GM23338 (cell line): ENCODE measurements at regions not wholly inside any gene's neighbourhood (a gene's known extent, or its start where the extent isn't known, plus 50 kb on each side); places are given as distances from the start of the nearest gene placed in this dataset.

Experiments
- ATAC-seq: fragments of 200-7000 bp; cut with Tn5 transposase; 3 replicates; pipeline ENCODE4 v1.9.1; 2020
- DNase-seq: peaks from one replicate; pipeline ENCODE4 v3.0.0-alpha.2; 2015; ENCODE audit warnings: low spot score
- H2AFZ ChIP-seq: fragments of 200-600 bp; sonication (generic); 2 replicates; pipeline ENCODE4 v1.8.0; 2016; ENCODE audit warnings: antibody characterized with exemption, mild to moderate bottlenecking, moderate library complexity
- H3F3A ChIP-seq: fragments of 200-600 bp; sonication (generic); replicated peaks from 2 replicates; pipeline ENCODE4 v1.8.0; 2017; ENCODE audit warnings: antibody characterized with exemption, mixed run types, low read depth
- H3K27ac ChIP-seq: fragments of 200-600 bp; sonication (generic); 2 replicates; pipeline ENCODE4 v1.6.1; 2016; ENCODE audit warnings: low read depth
- H3K27me3 ChIP-seq: fragments of 200-600 bp; sonication (generic); 2 replicates; pipeline ENCODE4 v1.8.0; 2016; ENCODE audit warnings: mild to moderate bottlenecking, mixed run types, moderate library complexity; ENCODE audit not compliant: insufficient read depth
- H3K36me3 ChIP-seq: fragments of 200-600 bp; sonication (generic); 2 replicates; pipeline ENCODE4 v1.8.0; 2016; ENCODE audit warnings: mild to moderate bottlenecking; ENCODE audit not compliant: insufficient read depth
- H3K4me1 ChIP-seq: fragments of 200-600 bp; sonication (generic); 2 replicates; pipeline ENCODE4 v1.8.0; 2016; ENCODE audit warnings: mild to moderate bottlenecking, moderate library complexity; ENCODE audit not compliant: insufficient read depth
- H3K4me2 ChIP-seq: fragments of 200-600 bp; sonication (generic); 2 replicates; pipeline ENCODE4 v1.7.1; 2017; ENCODE audit warnings: mixed run types
- H3K4me3 ChIP-seq: fragments of 200-600 bp; sonication (generic); 2 replicates; pipeline ENCODE4 v1.6.1; 2016; ENCODE audit warnings: mixed run types
- H3K79me2 ChIP-seq: fragments of 200-600 bp; sonication (generic); replicated peaks from 2 replicates; pipeline ENCODE4 v1.8.0; 2017; ENCODE audit warnings: mild to moderate bottlenecking; ENCODE audit not compliant: insufficient read depth
- H3K9me2 ChIP-seq: fragments of 200-600 bp; sonication (generic); 2 replicates; pipeline ENCODE4 v1.8.0; 2017; ENCODE audit not compliant: insufficient read depth
- H4K20me1 ChIP-seq: fragments of 200-600 bp; sonication (generic); replicated peaks from 2 replicates; pipeline ENCODE4 v1.8.0; 2017; ENCODE audit warnings: mild to moderate bottlenecking; ENCODE audit not compliant: insufficient read depth
- H3K27ac Mint-ChIP-seq: 2 replicates; pipeline ENCODE4 v1.8.0; 2020; ENCODE audit warnings: inconsistent platforms, mild to moderate bottlenecking, moderate library complexity, mixed read lengths
- H3K27me3 Mint-ChIP-seq: 3 replicates; pipeline ENCODE4 v1.8.0; 2022; ENCODE audit warnings: low read depth, mild to moderate bottlenecking, moderate library complexity, mixed read lengths, inconsistent platforms; ENCODE audit not compliant: insufficient read depth, poor library complexity
- H3K36me3 Mint-ChIP-seq: 3 replicates; pipeline ENCODE4 v1.8.0; 2021; ENCODE audit warnings: low read depth, mild to moderate bottlenecking, inconsistent platforms, moderate library complexity, mixed read lengths
- H3K4me1 Mint-ChIP-seq: 3 replicates; pipeline ENCODE4 v1.8.0; 2020; ENCODE audit warnings: mild to moderate bottlenecking, inconsistent platforms, mixed read lengths
- H3K4me3 Mint-ChIP-seq: 3 replicates; pipeline ENCODE4 v1.8.0; 2021; ENCODE audit warnings: moderate library complexity, mild to moderate bottlenecking, inconsistent platforms, mixed read lengths
- H3K9me3 Mint-ChIP-seq: 3 replicates; pipeline ENCODE4 v1.8.0; 2020; ENCODE audit warnings: moderate library complexity, mild to moderate bottlenecking, inconsistent platforms, mixed read lengths
- CTCF ChIP-seq, 2 experiments: fragments of 200-600 bp in 1 of 2; sonication (generic) in 1 of 2; conservative IDR thresholded peaks; 2 replicates each; pipeline versions ENCODE4 v1.5.1 to v1.6.1; 2016 to 2017; ENCODE audit warnings: antibody characterized with exemption in 2 of 2, low read depth in 2 of 2, mild to moderate bottlenecking in 2 of 2, moderate library complexity in 1 of 2
- ETS1 ChIP-seq: IDR thresholded peaks from 2 replicates; pipeline ENCODE4 v1.6.1; 2016; ENCODE audit warnings: antibody characterized with exemption
- EZH2 ChIP-seq: fragments of 200-600 bp; sonication (generic); IDR thresholded peaks from one replicate; pipeline ENCODE4 v1.8.0; 2017; ENCODE audit warnings: antibody characterized with exemption, mild to moderate bottlenecking, low read depth; ENCODE audit not compliant: unreplicated experiment
- NANOG ChIP-seq: IDR thresholded peaks from 2 replicates; pipeline ENCODE4 v1.6.1; 2016; ENCODE audit warnings: antibody characterized with exemption, borderline replicate concordance
- POLR2AphosphoS5 ChIP-seq: IDR thresholded peaks from 2 replicates; pipeline ENCODE4 v1.6.1; 2016; ENCODE audit warnings: antibody characterized with exemption, low read depth
- REST ChIP-seq: IDR thresholded peaks from one replicate; pipeline ENCODE4 v1.6.1; 2018; ENCODE audit warnings: antibody characterized with exemption; ENCODE audit not compliant: unreplicated experiment
- ZNF114 ChIP-seq: fragments of 250-450 bp; sonication (Bioruptor Pico); IDR thresholded peaks from 2 replicates; pipeline ENCODE4 v1.5.0; 2020; ENCODE audit warnings: mild to moderate bottlenecking, moderate library complexity
- ZNF331 ChIP-seq: fragments of 250-450 bp; sonication (Bioruptor Pico); IDR thresholded peaks from 2 replicates; pipeline ENCODE4 v1.5.0; 2020; ENCODE audit warnings: low read depth, mild to moderate bottlenecking, moderate library complexity
- ZNF462 ChIP-seq: fragments of 250-450 bp; sonication (Bioruptor Pico); IDR thresholded peaks from 2 replicates; pipeline ENCODE4 v1.5.0; 2020; ENCODE audit warnings: mild to moderate bottlenecking, moderate library complexity

- TF ChIP-seq ZNF462 (CRISPR knock-in tag) (no peak), REST (no peak)
Measured at GRCh38 chr6:168799067-168799466, 358.1 kb downstream of the SMOC2 start (continued).

- ATAC-seq (no peak), DNase-seq (no peak)
- Histone ChIP-seq H3K4me1 (no peaks in the 10 kb centered on the region), H4K20me1 (no peaks in the 10 kb centered on the region), H3F3A (no peaks in the 10 kb centered on the region), H3K4me2 (no peak overlapping the region), H3K79me2 (no peaks in the 10 kb centered on the region), H3K36me3 (no peaks in the 10 kb centered on the region), H3K27me3 (no peaks in the 10 kb centered on the region), H3K4me3 (no peak overlapping the region), H3K27ac (no peak overlapping the region), H3K9me2 (no peaks in the 10 kb centered on the region), H2AFZ (no peak overlapping the region)
- Mint-ChIP-seq H3K27ac (no peak overlapping the region), H3K9me3 (peaks cover 20% of the 10 kb centered on the region), H3K27me3 (peaks cover 7% of the 10 kb centered on the region), H3K4me1 (no peaks in the 10 kb centered on the region; the same call in 2 of the 3 replicates), H3K36me3 (peaks cover 4% of the 10 kb centered on the region; the same call in 2 of the 3 replicates), H3K4me3 (no peak overlapping the region)
- TF ChIP-seq POLR2AphosphoS5: no peak
- TF ChIP-seq ZNF331 (CRISPR knock-in tag): no peak
- no peak for TF ChIP-seq NANOG
- TF ChIP-seq ETS1: no peak
- TF ChIP-seq REST: no peak
- TF ChIP-seq ZNF114 (CRISPR knock-in tag): no peak
- no peak for TF ChIP-seq EZH2
- no peak for TF ChIP-seq CTCF (conservative IDR thresholded peaks at IDR 0.05; ENCODE audit: low read depth in 2 of 2)
Measured at GRCh38 chr6:168796106-168796505, 355.1 kb downstream of the SMOC2 start.
